Stimulated activated CD4-positive, alpha-beta T cell treated with anti-CD3 and anti-CD28 coated beads, Interleukin-2, amount 100 ng/mL, for 24 hours (primary cell): ENCODE measurements at regions not wholly inside any gene's neighbourhood (a gene's known extent, or its start where the extent isn't known, plus 50 kb on each side); places are given as distances from the start of the nearest gene placed in this dataset.

Source experiments
- DNase-seq, 2 donors: peaks; one replicate each; pipeline ENCODE4 v3.0.0-alpha.2; 2020

- DNase-seq = no peak
Measured at GRCh38 chr1:208298593-208299269, 54.5 kb upstream of the PLXNA2 start.

- no peak for DNase-seq
Measured at GRCh38 chr1:208300084-208300770, 56.0 kb upstream of the PLXNA2 start.

- DNase-seq = no peak
Measured at GRCh38 chr1:208302699-208303238, 58.6 kb upstream of the PLXNA2 start.

GRCh38 chr1:208303743-208304712 lies 59.8 kb upstream of the PLXNA2 start:
- DNase-seq = no peak

- no peak for DNase-seq
Measured at GRCh38 chr1:208308221-208308620, 64.0 kb upstream of the PLXNA2 start.

- DNase-seq = no peak
Measured at GRCh38 chr1:208309771-208310170, 65.6 kb upstream of the PLXNA2 start.

GRCh38 chr1:208312706-208313105 lies 68.5 kb upstream of the PLXNA2 start:
- DNase-seq = no peak

- no peak for DNase-seq
Measured at GRCh38 chr1:208314431-208314830, 70.2 kb upstream of the PLXNA2 start.

GRCh38 chr1:208318150-208318734 lies 74.1 kb upstream of the PLXNA2 start:
- DNase-seq = no peak

GRCh38 chr1:208324005-208324404 lies 79.8 kb upstream of the PLXNA2 start:
- no peak for DNase-seq

- DNase-seq = no peak
Measured at GRCh38 chr1:208326033-208326432, 81.8 kb upstream of the PLXNA2 start.

- DNase-seq = no peak
Measured at GRCh38 chr1:208329300-208329699, 85.1 kb upstream of the PLXNA2 start.

- DNase-seq = no peak
Measured at GRCh38 chr1:208332036-208332773, 88.0 kb upstream of the PLXNA2 start.

GRCh38 chr1:208332774-208333126 lies 88.6 kb upstream of the PLXNA2 start:
- DNase-seq = no peak

- DNase-seq = no peak
Measured at GRCh38 chr1:208333676-208334075, 89.5 kb upstream of the PLXNA2 start.

- no peak for DNase-seq
Measured at GRCh38 chr1:208335371-208336136, 91.4 kb upstream of the PLXNA2 start.

- DNase-seq = no peak
Measured at GRCh38 chr1:208336137-208336518, 91.9 kb upstream of the PLXNA2 start.

GRCh38 chr1:208339911-208340310 lies 95.7 kb upstream of the PLXNA2 start:
- no peak for DNase-seq

GRCh38 chr1:208343226-208343625 lies 99.0 kb upstream of the PLXNA2 start:
- DNase-seq = no peak

GRCh38 chr1:208344202-208344857 lies 100.1 kb upstream of the PLXNA2 start:
- no peak for DNase-seq

GRCh38 chr1:208347191-208347590 lies 103.0 kb upstream of the PLXNA2 start:
- no peak for DNase-seq
